Tibial nerve (tissue), 4 donors: ENCODE measurements at regions not wholly inside any gene's neighbourhood (a gene's known extent, or its start where the extent isn't known, plus 50 kb on each side); places are given as distances from the start of the nearest gene placed in this dataset.
"Not testable (repeated sequence)": the region's sequence is repeated elsewhere in the genome, so short reads cannot be mapped to it uniquely, and the experiment has no call there.

ENCODE experiments used
- DNase-seq, 2 donors: peaks; one replicate each; pipeline ENCODE4 v3.0.0-alpha.2; 2019; ENCODE audit warnings: low spot score in 2 of 2
- H3K27ac ChIP-seq, 4 donors: fragments of 200-600 bp; sonication (generic) in 3 of 4; one replicate each; pipeline ENCODE4 v1.5.1; 2017 to 2019; ENCODE audit warnings: mild to moderate bottlenecking in 1 of 4
- H3K27me3 ChIP-seq, 2 donors: fragments of 200-600 bp; sonication (generic) in 1 of 2; one replicate each; pipeline versions ENCODE4 v1.5.1 to v1.6.0; 2017 to 2019
- H3K36me3 ChIP-seq, 3 donors: fragments of 200-600 bp; sonication (generic); one replicate each; pipeline ENCODE4 v1.5.1; 2018 to 2019
- H3K4me1 ChIP-seq, 4 donors: fragments of 200-600 bp; sonication (generic) in 3 of 4; one replicate each; pipeline ENCODE4 v1.5.1; 2017 to 2019
- H3K4me3 ChIP-seq, 4 donors: fragments of 200-600 bp; sonication (generic) in 3 of 4; one replicate each; pipeline ENCODE4 v1.5.1; 2017 to 2019; ENCODE audit warnings: mild to moderate bottlenecking in 1 of 4, moderate library complexity in 1 of 4
- H3K9me3 ChIP-seq, 4 donors: fragments of 200-600 bp; sonication (generic) in 3 of 4; one replicate each; pipeline ENCODE4 v1.5.1; 2017 to 2019
- EP300 ChIP-seq, 2 donors: sonication (generic); formaldehyde crosslinking; IDR thresholded peaks; one replicate each; pipeline ENCODE4 v1.6.1; 2017; ENCODE audit warnings: antibody characterized with exemption in 2 of 2, mild to moderate bottlenecking in 1 of 2
- POLR2A ChIP-seq, 2 donors: fragments of 450-650 bp; IDR thresholded peaks; one replicate each; pipeline ENCODE4 v1.6.1; 2017; ENCODE audit warnings: antibody characterized with exemption in 2 of 2, mild to moderate bottlenecking in 2 of 2, moderate library complexity in 2 of 2
- whole genome bisulfite sequencing, 2 donors: methylation state at CpG; one replicate each; pipeline ENCODE4 v1.1.5; 2018; 5-methylcytosine and 5-hydroxymethylcytosine counted together
- TF ChIP-seq, protein P1 (sequence below), 5 experiments: fragments of 200-600 bp in 3 of 5; fragments of 450-650 bp in 2 of 5; sonication (generic) in 3 of 5; IDR thresholded peaks; one replicate each; pipeline ENCODE4 v1.5.1; 2016 to 2019; ENCODE audit warnings: antibody characterized with exemption in 5 of 5, mild to moderate bottlenecking in 3 of 5, moderate library complexity in 2 of 5

DNA sequence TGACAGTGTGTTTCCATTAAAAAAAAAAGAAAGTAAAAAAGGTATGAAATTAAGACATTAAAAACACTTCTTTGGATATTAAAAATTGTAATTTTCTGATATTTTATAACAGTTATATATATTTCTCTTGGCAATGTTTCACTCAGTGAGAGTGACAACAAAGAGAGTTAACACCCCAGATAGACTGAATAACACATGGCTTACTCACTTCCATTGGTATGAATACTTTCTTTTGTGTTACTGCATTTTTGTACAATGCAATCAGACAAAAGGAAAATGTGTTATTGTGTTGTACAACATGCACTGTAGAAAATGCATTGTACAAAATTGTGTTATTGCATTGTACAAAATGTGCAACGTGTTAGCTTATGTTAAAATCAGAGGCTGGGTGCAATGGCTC, 676.6 kb upstream of the AMELY start:
- not testable (repeated sequence) for H3K27ac ChIP-seq, H3K4me3 ChIP-seq, H3K27me3 ChIP-seq, H3K4me1 ChIP-seq, H3K9me3 ChIP-seq, DNase-seq, H3K36me3 ChIP-seq
- WGBS, 2 donors = 20% methylated on average over 1 of the region's 1 CpG; no CpG with 5 or more reads in 1 of the 2 donors

DNA sequence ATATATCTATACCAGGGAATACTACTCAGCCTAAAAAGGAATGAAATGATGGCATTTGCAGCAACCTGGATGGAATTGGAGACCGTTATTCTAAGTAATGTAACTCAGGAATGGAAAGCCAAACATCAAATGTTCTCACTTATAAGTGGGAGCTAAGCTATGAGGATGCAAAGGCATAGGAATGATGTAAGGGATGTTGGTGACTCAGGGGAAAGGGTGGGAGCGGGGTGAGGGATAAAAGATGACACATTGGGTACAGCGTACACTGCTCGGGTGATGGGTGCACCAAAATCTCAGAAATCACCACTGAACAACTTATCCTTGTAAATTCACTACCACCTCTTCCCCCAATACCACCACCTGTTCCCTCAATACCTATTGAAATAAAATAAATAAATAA, 651.0 kb upstream of the AMELY start:
- no peak for DNase-seq
- H3K36me3 ChIP-seq = no peaks in the 10 kb centered on the region
- no peaks in the 10 kb centered on the region for H3K27me3 ChIP-seq
- no peak for TF ChIP-seq EP300 (IDR thresholded peaks at IDR 0.05)
- TF ChIP-seq POLR2A (IDR thresholded peaks at IDR 0.05) = no peak
- TF ChIP-seq, protein P1, sequence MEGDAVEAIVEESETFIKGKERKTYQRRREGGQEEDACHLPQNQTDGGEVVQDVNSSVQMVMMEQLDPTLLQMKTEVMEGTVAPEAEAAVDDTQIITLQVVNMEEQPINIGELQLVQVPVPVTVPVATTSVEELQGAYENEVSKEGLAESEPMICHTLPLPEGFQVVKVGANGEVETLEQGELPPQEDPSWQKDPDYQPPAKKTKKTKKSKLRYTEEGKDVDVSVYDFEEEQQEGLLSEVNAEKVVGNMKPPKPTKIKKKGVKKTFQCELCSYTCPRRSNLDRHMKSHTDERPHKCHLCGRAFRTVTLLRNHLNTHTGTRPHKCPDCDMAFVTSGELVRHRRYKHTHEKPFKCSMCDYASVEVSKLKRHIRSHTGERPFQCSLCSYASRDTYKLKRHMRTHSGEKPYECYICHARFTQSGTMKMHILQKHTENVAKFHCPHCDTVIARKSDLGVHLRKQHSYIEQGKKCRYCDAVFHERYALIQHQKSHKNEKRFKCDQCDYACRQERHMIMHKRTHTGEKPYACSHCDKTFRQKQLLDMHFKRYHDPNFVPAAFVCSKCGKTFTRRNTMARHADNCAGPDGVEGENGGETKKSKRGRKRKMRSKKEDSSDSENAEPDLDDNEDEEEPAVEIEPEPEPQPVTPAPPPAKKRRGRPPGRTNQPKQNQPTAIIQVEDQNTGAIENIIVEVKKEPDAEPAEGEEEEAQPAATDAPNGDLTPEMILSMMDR (IDR thresholded peaks at IDR 0.05) = no peak
- no peak overlapping the region for H3K27ac ChIP-seq
- no peak overlapping the region for H3K4me3 ChIP-seq
- H3K4me1 ChIP-seq = no peaks in the 10 kb centered on the region
- H3K9me3 ChIP-seq = no peaks in the 10 kb centered on the region
- WGBS, 2 donors = 92% methylated on average over 4 of the region's 4 CpGs; no CpG with 5 or more reads in 1 of the 2 donors

DNA sequence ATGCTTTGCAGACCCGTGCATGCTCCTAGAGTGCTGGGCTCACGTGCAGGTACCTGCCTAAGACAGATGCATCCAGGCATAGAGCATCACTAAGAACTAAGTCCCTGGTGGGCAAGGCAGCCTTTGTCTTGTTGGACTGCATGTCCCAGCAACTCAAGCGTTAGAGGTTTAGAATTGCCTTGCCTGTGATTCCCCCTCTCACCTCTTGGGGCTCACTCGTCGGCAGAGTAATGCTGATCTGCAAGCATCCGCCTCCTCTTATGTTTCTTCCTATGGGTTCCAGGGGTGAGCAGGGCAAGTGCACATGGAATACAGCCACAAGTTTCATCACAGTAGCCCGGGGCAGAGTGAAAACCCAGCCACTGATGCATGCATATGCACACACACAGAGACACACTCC, 646.1 kb upstream of the AMELY start:
- Histone ChIP-seq H3K27ac (no peak overlapping the region), H3K36me3 (no peaks in the 10 kb centered on the region), H3K27me3 (no peaks in the 10 kb centered on the region), H3K4me3 (no peak overlapping the region), H3K4me1 (no peaks in the 10 kb centered on the region), H3K9me3 (no peaks in the 10 kb centered on the region)
- no peak for TF ChIP-seq POLR2A (IDR thresholded peaks at IDR 0.05)
- TF ChIP-seq EP300 (IDR thresholded peaks at IDR 0.05) = no peak
- TF ChIP-seq, protein P1 (IDR thresholded peaks at IDR 0.05) = no peak
- no peak for DNase-seq
- 33% methylated on average over 2 of the region's 7 CpGs; no CpG with 5 or more reads in 1 of the 2 donors for WGBS, 2 donors

DNA sequence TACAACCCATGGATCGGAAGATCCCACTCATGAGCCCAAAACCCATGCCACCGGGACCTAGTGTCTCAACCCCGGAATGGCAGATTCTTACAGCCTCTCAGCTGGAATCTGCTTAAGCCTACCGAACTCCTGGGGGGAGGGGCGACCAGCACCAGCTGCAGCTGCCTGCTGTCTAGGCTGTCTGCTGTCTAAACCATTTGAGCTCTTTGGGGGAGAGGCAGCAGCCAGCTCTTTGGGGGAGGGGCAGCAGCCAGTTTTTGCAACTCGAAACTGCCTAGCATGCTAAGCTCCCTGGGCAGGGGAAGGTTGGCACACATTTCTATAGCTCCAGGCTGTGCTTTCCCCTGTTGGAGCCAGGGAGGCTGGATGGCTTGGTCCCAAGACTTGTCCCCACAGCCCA, 643.5 kb upstream of the AMELY start:
- no peak for TF ChIP-seq POLR2A (IDR thresholded peaks at IDR 0.05)
- TF ChIP-seq, protein P1 (IDR thresholded peaks at IDR 0.05) = no peak
- no peak for TF ChIP-seq EP300 (IDR thresholded peaks at IDR 0.05)
- no peaks in the 10 kb centered on the region for H3K36me3 ChIP-seq
- no peak for DNase-seq
- H3K27me3 ChIP-seq = no peaks in the 10 kb centered on the region
- H3K4me1 ChIP-seq = no peaks in the 10 kb centered on the region
- no peaks in the 10 kb centered on the region for H3K9me3 ChIP-seq
- WGBS, 2 donors = 86% methylated on average over 2 of the region's 6 CpGs; no CpG with 5 or more reads in 1 of the 2 donors
- H3K27ac ChIP-seq = no peak overlapping the region
- no peak overlapping the region for H3K4me3 ChIP-seq

DNA sequence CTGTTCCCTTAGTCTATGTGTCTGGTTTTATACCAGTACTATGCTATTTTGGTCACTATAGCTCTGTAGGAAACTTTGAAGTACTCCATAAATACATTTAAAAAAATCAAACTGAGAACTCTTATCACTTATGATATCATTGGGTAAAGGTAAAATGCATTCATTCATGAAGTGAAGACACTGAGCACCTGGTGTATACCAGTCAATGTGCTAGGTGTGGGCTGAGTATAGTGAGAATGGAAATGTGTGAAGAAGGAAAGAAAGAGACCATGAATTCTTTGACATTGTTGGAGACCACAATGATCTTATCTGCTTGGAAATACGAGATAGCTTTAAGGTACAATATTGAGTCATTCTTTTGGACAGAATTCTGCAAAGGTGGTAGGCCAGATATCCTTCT, 633.5 kb upstream of the AMELY start:
- 70% methylated on average over 1 of the region's 1 CpG; no CpG with 5 or more reads in 1 of the 2 donors for WGBS, 2 donors
- TF ChIP-seq POLR2A (IDR thresholded peaks at IDR 0.05) (no peak), EP300 (IDR thresholded peaks at IDR 0.05) (no peak)
- TF ChIP-seq, protein P1 (IDR thresholded peaks at IDR 0.05) = no peak

DNA sequence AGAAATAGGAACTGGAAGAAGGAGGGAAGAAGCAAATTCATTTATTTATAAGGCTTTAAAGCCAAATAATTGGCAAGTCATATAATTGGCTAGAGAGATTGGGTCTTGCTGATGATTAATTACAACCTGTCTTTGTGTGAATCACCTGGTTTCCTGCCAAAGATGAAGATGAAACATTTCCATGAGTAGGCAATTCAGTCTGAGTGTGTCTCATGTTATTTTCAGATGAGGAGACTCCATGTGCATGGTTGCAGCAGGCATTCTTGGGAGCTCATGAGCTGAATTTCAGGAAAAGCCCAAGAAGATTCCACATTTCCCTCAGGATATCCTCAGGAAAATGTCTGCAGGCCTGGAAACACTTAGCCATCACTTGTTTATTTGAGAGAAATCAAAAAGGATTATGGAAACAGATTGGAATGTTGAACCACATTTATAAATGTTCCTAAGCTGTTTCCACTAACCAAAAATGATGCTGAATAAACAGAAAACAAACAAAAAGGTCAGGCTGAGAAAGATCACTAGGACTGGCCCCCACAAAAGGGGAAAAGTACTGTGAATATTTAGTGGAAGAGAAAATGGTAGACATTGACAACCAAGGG, 632.7 kb upstream of the AMELY start:
- no peak for DNase-seq
- Histone ChIP-seq H3K36me3 (no peaks in the 10 kb centered on the region), H3K9me3 (no peaks in the 10 kb centered on the region), H3K27me3 (no peaks in the 10 kb centered on the region), H3K4me3 (no peak overlapping the region), H3K27ac (no peak overlapping the region), H3K4me1 (no peaks in the 10 kb centered on the region)
- TF ChIP-seq, protein P1 (IDR thresholded peaks at IDR 0.05) = no peak
- TF ChIP-seq POLR2A (IDR thresholded peaks at IDR 0.05) (no peak), EP300 (IDR thresholded peaks at IDR 0.05) (no peak)

More for the DNA sequence above, 633.5 kb upstream of the AMELY start:
- H3K4me1 ChIP-seq = no peaks in the 10 kb centered on the region
- H3K4me3 ChIP-seq = no peak overlapping the region
- no peak overlapping the region for H3K27ac ChIP-seq
- no peaks in the 10 kb centered on the region for H3K27me3 ChIP-seq
- no peaks in the 10 kb centered on the region for H3K36me3 ChIP-seq
- DNase-seq = no peak
- no peaks in the 10 kb centered on the region for H3K9me3 ChIP-seq
